ENCODE measurements at regions not wholly inside any gene's neighbourhood (a gene's known extent, or its start where the extent isn't known, plus 50 kb on each side); places are given as distances from the start of the nearest gene placed in this dataset.

DNA sequence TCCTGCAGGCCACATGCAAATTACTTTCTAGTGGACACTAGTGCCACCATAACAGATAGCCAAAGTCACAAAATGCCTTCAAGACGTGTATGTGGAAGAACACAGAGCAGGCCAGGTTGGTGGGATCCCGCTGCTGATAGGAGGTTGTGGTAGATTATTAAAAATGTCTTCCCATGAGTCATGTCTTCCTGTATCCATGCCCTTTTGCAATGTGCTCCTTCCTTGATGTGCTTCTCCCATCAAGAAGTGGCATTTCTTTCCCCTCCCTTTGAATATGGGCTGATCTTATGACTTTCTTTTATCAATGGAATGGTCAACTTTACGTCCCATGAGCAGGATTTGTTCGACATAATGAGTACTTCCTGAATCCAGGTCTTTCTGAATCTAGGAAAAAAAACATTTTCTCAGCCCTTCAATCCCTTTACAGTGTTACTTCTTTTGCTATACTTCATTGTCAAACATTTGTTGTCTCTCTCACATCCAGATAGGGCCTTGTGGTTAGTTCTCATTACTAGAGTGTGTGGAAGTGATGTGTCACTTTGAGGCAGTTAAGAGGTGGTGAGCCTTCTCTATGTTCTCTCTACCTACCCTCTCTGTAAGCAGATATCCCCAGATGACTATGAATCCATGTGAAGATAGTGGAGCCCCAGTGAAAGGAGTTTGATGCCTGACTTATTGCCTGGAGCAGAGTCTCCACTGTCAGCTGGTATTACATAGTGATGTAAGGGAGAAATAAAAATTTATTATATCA, 519.2 kb upstream of the DIPK2B start:
- no peak for DNase-seq

GRCh38 chrX:45718676-45719075, 518.0 kb upstream of the DIPK2B start:
- DNase-seq: no peak

DNA sequence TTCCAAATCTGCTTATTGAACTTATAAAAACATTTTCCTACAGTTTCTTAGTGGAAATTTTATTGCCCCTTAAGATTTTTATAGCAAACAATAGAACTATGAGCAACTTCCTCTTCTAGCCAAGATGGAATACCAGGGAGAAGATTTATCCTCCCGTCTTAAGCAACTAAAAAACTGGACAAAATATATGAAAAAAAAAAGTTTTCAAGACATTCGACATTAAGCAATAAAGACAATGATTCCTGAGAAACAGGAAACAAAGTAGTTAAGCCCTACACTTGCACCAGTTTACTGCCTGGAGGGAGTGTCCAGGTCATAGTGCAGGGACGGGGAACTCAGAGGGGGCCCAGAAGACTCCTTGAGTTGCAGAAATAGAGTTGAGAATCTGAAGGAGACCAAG, 516.1 kb upstream of the DIPK2B start:
- no peak for DNase-seq

GRCh38 chrX:45715748-45716147, 515.1 kb upstream of the DIPK2B start:
- no peak for DNase-seq

DNA sequence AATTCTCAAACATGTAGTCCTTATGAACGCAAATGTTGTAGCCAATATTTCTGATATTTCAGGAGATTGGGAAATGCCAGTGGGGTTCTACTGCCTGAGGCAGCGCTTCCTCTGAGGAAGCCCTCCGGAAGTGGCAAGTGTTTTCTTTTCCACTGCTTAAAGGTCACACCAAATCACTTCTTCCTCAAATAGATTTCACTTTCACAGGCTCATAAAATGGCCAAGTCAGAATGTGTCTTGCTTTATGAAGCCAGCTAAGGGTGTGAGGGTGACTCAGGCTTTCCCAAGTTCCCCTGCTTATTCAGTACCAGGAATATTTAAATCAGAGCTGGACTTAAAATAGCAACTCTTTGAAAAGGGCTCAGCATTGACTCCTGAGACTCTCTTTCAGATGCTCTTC, 514.2 kb upstream of the DIPK2B start:
- no peak for DNase-seq

DNA sequence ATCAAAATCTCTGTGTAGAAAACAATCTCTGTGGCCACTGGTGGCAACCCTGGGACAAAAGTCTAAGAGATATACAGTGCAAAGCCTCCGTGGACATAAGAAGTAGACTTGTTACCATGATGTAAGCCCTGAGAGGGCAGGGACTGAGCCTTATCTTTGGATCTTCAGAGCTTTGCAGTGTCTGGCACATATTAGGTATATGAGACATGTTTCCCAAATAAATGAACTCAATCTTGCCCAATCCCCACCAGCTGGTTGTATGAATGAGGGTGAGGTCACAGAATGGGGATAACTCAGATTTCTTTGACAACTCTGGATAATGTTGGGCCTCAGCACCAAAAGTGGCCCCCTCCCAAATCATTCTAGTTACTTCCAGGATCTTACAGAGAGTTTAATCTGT, 511.4 kb upstream of the DIPK2B start:
- DNase-seq: no peak

DNA sequence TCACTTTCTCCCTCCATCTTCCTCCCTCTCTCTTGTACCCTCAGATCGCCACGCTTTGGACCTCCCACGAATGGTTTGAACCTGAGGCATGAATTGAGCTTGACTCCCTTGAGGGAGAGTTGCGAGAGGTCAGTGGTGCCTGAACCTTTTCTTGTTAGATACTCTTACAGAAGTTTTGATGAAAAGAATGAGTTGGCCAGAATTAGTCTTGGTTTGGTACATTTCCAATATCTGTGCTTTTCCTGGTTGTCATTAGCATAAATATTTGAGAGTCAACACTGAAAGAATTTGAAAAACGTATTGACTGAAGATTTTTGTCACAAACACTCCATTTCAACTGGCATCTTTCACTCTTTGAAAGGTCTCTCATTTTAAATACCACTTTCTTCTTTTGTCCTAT, 510.6 kb upstream of the DIPK2B start:
- no peak for DNase-seq

DNA sequence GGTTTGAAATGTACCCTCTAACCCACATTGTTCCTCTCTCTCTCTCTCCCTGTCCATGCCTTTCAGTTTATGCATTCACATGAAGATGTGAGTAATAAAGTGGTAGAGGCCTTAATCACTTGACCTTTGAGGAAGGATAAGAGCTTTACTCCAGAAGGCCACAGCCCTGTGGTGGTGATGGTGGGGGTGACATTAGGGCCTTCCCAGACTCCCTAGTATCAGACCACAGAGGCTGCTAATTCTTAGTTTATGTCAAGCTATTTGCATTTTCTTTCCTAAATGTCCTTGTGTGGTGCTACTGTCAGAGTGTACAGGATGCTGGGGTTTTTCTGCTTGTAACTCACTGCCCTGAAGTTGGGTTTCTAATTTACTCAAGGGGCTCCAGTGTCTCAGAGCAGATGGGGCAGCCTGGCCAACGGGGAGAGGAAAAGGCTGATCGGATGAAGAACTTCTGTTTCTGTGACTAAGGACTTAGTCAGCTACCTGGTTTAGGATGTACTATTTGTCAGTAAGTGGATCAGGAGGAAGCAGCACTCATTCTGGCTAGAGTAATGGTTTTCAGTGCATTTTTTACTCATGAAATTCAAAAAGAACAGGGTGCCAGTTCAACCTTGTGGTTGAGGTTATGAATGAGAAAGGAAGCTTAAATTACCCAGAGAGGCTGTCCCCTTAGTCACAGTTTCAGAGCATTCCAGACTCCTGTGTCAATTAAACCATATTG, 509.6 kb upstream of the DIPK2B start:
- DNase-seq: no peak

GRCh38 chrX:45709381-45709780, 508.7 kb upstream of the DIPK2B start:
- DNase-seq: no peak

DNA sequence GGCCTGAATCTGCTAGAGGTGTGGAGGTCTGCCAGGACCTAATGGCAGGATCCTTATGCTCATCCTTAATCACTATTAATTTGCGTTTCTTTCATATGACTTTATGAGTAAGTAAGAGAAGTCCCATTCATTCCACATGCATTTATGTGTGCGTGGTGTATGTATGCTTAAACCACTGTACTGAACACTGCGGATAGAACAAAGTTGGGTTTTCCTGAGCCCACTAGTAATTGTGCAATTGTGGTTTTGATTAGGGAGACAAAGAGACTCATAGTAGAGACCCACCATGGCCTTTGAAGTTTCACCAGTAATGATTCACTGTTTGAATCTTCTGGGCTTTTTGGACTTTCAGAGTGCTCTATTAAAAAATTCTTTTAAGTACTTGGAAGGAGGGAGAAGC, 498.5 kb upstream of the DIPK2B start:
- DNase-seq: no peak

DNA sequence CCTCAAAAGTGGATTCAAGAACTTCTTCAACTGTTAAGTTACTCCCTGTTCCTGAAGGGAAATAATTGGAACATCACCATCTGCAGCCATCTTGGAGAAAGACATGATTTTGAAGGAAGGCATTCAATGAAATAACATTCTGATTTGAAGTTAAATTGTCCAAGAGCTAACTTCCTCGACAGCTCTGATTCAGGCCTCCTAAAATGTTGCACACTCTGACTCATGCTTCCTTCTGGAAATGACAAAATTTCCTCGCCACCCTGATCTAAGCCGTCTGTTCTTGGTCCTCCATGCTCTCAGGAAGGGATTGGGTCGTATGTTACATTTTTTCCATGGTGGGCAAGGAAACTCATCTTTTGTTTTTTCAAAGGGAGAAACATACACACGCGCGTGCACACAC, 496.9 kb upstream of the DIPK2B start:
- no peak for DNase-seq

DNA sequence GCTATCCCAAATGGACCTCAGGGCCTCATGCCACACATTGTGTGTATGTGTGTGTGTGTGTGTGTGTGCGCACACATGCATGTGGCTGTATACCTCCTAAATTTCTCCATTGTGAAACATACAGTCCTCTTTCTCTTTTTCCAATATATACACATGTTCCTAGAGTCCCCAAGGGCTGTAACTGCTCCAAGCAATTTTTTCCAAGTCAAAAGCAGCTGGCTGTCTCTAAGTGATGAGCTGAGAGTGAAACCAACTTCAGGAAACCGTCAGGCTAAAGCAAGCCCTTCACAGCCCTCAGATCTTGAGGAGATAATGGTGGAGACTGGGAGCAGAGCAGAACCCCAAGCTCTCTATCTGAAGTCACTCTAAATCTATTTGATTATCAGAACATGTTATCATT, 496.1 kb upstream of the DIPK2B start:
- DNase-seq: no peak

DNA sequence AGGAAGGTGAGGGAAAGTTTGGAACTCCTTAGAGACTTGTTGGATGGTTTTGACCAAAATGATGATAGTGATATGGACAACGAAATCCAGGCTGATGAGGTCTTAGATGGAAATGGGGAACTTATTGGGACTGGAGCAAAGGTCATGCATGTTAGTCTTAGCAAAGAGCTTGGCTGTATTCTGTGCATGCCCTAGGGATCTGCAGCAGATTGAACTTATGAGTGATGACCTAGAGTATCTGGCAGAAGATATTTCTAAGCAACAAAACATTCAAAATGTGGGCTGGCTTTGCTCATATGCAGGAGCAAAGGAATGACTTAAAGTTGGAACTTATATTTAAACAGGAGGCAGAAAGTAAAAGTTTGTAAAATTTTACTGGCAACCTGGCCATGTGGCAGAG, 489.3 kb upstream of the DIPK2B start:
- no peak for DNase-seq

DNA sequence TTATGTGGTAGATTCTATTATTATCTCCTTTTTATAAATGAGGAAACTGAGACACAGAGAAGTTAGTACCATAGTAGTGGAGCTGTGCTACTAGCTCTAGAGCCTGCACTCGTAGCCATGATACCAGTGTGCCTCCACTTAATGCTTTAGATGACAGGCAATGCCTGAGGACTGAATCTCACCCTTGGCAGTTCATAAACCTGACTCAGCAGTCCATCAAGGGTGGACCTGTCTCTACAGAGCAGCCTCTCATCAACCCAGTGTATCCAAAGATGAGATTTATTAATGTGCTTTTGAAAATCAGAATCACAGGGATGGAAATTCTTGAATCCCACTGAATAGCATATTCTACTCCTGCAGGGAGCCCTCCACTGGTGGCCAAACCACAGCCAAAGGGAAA, 483.2 kb upstream of the DIPK2B start:
- DNase-seq: no peak

DNA sequence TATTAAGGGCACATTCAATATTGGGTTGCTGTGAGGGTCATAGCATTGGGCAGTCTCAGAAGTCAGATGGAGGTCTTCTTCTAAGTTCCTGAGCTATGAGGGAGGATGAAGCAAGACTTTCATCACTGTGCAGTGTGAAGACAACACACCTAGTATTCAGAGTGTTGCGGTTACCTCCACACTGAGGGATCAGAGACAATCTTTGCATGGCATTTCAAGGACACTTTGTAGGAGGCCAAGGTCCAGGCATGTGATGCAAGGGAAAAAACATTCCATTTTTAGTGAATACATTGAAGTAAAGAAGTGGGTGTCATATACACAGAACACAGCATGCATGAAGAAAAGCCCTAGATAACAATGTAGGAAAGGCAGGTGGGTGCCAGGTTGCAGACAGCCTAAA, 481.2 kb upstream of the DIPK2B start:
- no peak for DNase-seq

DNA sequence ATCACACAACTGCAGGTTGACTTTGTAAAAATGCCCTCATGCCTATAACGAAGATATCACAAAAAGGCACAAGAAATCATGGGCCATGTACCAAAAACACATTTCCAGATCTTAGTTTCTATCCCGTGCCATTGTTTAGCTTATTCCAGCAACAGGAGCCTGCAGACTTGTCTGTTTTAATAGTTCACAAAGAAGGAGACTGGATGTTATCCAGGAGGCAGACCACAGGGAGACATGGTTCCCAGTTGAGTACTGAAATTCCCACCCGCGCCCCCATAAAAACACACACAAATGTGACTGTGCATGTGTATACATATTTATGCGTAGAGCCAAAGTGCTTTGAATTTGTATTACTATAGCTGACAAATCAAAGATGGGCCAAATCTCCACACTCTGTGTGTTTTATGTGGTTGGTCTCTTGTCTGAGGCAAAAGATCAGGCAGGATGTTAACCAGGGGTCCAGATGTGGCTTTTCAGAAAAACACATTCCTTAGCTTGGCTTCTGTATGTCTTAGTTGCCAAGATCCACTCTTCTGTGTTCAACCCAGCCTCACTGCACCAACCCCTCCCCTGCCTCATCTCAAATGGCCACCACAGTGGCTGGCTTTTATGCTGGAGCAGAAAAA, 469.2 kb upstream of the DIPK2B start:
- no peak for DNase-seq

DNA sequence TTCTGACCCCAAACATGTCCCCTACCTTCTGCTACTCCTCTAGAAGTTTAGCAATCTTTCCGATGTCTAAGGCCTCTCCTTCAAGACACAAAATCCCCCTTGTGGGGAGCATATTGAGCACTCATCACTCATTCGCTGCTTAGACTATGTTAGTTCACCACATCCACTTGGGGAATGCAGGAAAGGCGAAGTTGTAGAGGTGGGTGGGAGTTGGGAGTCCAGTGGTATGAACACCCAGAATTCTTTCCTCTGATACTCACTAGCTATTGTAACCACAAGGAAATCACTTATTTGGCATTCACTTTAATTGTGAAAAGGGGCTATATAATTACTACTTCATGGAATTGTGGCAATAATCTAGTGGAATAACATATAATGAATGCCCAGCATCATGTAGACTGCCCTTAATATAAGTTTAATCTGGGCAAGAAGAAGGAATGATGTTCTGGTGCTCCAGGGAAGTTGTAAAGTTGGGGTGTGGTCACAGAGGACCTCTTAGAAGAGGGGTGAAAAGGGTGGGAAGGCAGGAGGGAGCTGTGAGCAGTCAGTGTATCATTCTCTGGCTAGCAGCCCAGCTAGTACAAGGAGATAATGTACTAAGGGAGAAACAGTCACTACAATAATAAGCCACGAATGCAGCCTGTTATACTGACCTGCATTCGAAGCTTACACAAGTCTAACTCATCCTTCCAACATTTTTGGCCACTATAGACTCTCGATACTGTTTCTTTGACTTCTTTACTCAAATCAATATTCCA, 468.2 kb upstream of the DIPK2B start:
- DNase-seq: no peak

DNA sequence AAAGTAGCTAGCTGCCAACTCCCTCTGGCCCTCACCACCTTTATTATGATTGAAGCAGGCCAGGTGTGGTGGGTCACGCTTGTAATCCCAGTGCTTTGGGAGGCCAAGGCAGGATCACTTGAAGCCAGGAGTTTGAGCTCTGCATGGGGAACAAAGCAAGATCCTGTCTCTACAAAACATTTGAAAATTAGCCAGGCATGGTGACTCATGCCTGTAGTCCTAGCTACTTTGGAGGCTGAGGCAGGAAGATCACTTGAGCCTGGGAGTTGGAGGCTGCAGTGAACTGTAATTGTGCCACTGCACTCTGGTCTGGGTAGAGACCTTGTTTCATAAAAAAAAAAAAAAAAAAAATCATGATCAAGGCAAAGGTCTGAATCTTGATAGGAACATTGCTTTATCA, 467.0 kb upstream of the DIPK2B start:
- DNase-seq: no peak

- no peak for DNase-seq
These were observed 464.1 kb upstream of the DIPK2B start for GRCh38 chrX:45664727-45665290.

GRCh38 chrX:45660477-45660876, 459.8 kb upstream of the DIPK2B start:
- no peak for DNase-seq

GRCh38 chrX:45633419-45633818, 432.7 kb upstream of the DIPK2B start:
- no peak for DNase-seq

DNA sequence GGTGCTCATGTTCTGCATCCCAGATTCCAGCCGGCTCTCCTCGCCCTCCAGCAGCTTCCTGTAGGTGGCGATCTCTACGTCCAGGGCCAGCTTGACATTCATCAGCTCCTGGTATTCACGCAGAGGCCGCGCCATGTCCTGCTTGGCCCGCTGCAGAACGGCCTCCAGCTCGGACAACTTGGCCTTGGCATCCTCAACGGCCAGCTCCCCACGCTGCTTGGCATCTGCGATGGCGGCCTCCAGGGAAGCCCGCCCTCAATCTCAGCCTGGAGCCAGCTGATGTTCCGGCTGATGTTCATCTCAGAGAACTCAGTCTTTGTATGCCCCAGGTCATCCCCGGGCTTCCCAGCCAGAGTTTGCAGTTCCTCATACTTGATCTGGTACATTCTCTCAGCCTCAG, 431.8 kb upstream of the DIPK2B start:
- DNase-seq: no peak

DNA sequence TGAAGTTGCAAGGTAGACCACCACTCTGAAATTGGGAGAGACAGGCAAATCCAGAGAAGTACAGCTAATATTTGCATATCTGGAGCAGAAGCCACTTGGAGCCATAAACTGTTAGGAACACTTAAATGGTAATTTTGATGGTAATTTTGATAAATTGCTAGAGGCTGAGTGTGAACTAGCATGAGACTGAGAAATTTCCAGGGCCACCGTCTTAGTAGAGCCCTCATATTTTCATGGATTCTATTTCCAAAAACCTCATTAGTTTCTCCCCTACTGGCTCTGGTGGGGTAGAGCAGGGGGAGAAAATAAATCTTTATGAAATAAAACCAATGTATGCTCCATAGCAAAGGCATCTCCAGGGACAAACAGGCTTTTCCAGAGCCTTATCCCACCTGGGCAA, 429.4 kb upstream of the DIPK2B start:
- DNase-seq: no peak

Measured in NCI-H526 (cell line).